ENCODE measurements at regions not wholly inside any gene's neighbourhood (a gene's known extent, or its start where the extent isn't known, plus 50 kb on each side); places are given as distances from the start of the nearest gene placed in this dataset.
A peak's percentile ranks its signal among the peaks of the same experiment; 100 is the strongest.

DNA sequence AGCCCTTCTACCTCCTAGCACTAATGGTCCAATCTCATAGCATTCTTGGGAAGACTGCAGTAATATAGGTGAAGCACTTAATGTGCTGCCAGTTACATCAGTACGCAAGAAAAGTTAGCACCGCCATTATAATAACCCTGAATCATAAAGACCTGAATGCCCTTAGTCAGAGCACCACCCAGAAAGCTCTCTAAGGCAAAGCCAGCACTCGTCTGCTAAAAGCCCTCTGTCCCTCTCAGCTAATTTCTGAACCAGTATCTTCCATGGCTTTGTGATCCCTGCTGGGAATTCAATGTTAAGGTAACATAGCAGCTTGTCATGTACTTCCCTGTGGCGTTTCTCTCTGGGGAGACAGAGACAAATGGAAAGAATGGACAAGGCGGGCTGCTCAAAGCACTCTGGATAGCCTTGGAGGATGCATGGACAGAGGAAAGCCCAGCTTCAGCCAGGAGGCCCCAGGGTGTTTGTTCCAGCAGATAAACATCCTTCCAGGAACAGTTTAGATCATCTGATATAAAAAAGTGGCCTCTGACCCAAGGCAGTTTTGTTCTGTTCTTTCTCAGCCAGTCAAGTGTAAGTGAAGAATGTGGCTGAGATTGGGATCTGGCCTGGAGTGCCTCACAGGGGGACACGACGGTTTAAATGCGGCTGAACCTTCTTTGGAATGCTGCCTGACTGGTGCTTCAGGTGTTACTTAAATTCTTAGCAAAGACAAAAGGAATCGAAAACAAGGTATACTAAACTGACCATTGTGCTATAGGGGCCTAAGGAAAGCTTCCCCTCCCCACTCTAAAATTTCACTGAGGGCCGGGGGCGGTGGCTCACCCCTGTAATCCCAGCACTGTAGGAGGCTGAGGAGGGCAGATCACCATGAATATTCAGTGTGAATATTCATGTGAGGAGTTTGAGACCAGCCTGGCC is 58.1 kb upstream of the VTCN1 start:
- 57 to 65% methylated on average over 11 of the region's 11 CpGs for WGBS, 2 donors
- no peak for ATAC-seq (ENCODE audit: insufficient read depth, low FRiP score)
- H3K4me1 ChIP-seq (ENCODE audit: control insufficient read depth in 5 of 5, insufficient read depth in 5 of 5, low read length in 5 of 5): peaks cover 0 to 15% (median 5%) of the 10 kb centered on the region in 5 donors
- H3K27me3 ChIP-seq (ENCODE audit: control insufficient read depth in 3 of 3, insufficient read depth in 3 of 3, low read length in 2 of 3): no peaks in the 10 kb centered on the region
- peaks cover 0 to 4% (median 0%) of the 10 kb centered on the region in 4 donors for H3K9me3 ChIP-seq (ENCODE audit: control insufficient read depth in 4 of 4, insufficient read depth in 3 of 4, low read length in 3 of 4)
- H3K27ac ChIP-seq (ENCODE audit: low read depth in 1 of 2, low read length in 1 of 2): no peak overlapping the region
- H3K36me3 ChIP-seq (ENCODE audit: control insufficient read depth in 4 of 4, insufficient read depth in 4 of 4, low read length in 4 of 4): no peaks in the 10 kb centered on the region
- H3K4me3 ChIP-seq: no peak overlapping the region
- peak; percentile 45 to 63 (median 53) for DNase-seq
- TF ChIP-seq, protein P1, sequence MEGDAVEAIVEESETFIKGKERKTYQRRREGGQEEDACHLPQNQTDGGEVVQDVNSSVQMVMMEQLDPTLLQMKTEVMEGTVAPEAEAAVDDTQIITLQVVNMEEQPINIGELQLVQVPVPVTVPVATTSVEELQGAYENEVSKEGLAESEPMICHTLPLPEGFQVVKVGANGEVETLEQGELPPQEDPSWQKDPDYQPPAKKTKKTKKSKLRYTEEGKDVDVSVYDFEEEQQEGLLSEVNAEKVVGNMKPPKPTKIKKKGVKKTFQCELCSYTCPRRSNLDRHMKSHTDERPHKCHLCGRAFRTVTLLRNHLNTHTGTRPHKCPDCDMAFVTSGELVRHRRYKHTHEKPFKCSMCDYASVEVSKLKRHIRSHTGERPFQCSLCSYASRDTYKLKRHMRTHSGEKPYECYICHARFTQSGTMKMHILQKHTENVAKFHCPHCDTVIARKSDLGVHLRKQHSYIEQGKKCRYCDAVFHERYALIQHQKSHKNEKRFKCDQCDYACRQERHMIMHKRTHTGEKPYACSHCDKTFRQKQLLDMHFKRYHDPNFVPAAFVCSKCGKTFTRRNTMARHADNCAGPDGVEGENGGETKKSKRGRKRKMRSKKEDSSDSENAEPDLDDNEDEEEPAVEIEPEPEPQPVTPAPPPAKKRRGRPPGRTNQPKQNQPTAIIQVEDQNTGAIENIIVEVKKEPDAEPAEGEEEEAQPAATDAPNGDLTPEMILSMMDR (IDR thresholded peaks at IDR 0.05; ENCODE audit: control extremely low read depth, extremely low read depth): no peak
- no peak overlapping the region for H3K9ac ChIP-seq (ENCODE audit: insufficient read depth in 1 of 2, low read length in 2 of 2)

DNA sequence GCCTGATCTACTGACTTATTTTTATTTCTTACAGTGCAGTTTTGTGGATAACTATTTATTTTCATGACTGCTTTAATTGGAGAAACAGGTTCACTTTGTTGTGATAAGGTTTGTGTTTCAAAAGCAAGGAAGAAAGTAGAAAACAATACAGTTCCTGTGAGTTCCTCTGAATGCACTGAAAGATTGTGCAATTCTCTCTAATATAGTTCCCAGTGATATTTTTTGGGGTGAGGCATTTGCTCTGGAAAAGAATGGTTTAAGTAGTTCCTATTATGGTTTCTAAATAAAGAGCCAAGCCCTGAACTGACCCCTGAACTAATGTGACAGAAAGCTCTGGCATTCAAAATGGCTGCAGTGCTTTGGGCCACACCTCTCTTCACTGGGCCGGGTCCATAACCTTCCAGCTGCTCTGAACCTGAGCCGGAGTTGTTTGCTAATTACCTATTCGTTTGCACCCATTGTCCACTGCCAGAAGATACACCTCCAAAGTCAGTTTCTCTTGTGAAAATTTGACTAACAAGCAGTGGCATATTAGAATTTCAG is 56.6 kb upstream of the VTCN1 start:
- WGBS, 2 donors: 71 to 78% methylated on average over 3 of the region's 3 CpGs
- TF ChIP-seq, protein P1 (IDR thresholded peaks at IDR 0.05; ENCODE audit: control extremely low read depth, extremely low read depth): no peak
- Histone ChIP-seq H3K27me3 (ENCODE audit: control insufficient read depth in 3 of 3, insufficient read depth in 3 of 3, low read length in 2 of 3) (no peaks in the 10 kb centered on the region), H3K4me1 (ENCODE audit: control insufficient read depth in 5 of 5, insufficient read depth in 5 of 5, low read length in 5 of 5) (peaks cover 0 to 19% (median 5%) of the 10 kb centered on the region in 5 donors), H3K36me3 (ENCODE audit: control insufficient read depth in 4 of 4, insufficient read depth in 4 of 4, low read length in 4 of 4) (no peaks in the 10 kb centered on the region), H3K9me3 (ENCODE audit: control insufficient read depth in 4 of 4, insufficient read depth in 3 of 4, low read length in 3 of 4) (no peaks in the 10 kb centered on the region), H3K9ac (ENCODE audit: insufficient read depth in 1 of 2, low read length in 2 of 2) (no peak overlapping the region), H3K4me3 (no peak overlapping the region), H3K27ac (ENCODE audit: low read depth in 1 of 2, low read length in 1 of 2) (no peak overlapping the region)
- DNase-seq (no peak), ATAC-seq (ENCODE audit: insufficient read depth, low FRiP score) (no peak)

DNA sequence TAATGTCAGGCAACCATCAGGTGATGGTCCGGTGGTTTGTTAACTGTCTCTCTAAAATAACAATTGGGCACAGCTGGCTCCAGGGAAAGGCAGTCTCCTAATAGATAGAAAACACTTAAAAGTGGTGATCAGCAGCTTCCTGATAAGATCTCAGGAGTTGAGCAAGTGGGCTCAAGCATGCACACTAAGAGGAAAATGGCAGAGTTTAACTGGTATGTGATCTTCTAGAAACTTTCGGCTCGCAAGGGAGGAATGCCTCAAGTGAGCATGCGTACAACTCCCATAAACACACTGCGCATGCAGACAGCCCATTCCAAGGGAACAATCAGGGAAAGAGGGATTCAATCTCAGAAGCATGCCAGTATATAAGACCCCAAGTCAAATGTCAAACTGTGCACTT is 52.2 kb upstream of the VTCN1 start:
- ATAC-seq (ENCODE audit: insufficient read depth, low FRiP score): no peak
- TF ChIP-seq, protein P1 (IDR thresholded peaks at IDR 0.05; ENCODE audit: control extremely low read depth, extremely low read depth): no peak
- H3K4me1 ChIP-seq (ENCODE audit: control insufficient read depth in 5 of 5, insufficient read depth in 5 of 5, low read length in 5 of 5): peaks cover 0 to 8% (median 0%) of the 10 kb centered on the region in 5 donors
- H3K9ac ChIP-seq (ENCODE audit: insufficient read depth in 1 of 2, low read length in 2 of 2): no peak overlapping the region
- DNase-seq: no peak
- H3K27ac ChIP-seq (ENCODE audit: low read depth in 1 of 2, low read length in 1 of 2): no peak overlapping the region
- H3K36me3 ChIP-seq (ENCODE audit: control insufficient read depth in 4 of 4, insufficient read depth in 4 of 4, low read length in 4 of 4): no peaks in the 10 kb centered on the region
- WGBS, 2 donors: 91 to 92% methylated on average over 5 of the region's 5 CpGs
- H3K9me3 ChIP-seq (ENCODE audit: control insufficient read depth in 4 of 4, insufficient read depth in 3 of 4, low read length in 3 of 4): no peaks in the 10 kb centered on the region
- H3K27me3 ChIP-seq (ENCODE audit: control insufficient read depth in 3 of 3, insufficient read depth in 3 of 3, low read length in 2 of 3): no peaks in the 10 kb centered on the region
- H3K4me3 ChIP-seq: no peak overlapping the region
